ENCODE measurements at regions not wholly inside any gene's neighbourhood (a gene's known extent, or its start where the extent isn't known, plus 50 kb on each side); places are given as distances from the start of the nearest gene placed in this dataset.

DNA sequence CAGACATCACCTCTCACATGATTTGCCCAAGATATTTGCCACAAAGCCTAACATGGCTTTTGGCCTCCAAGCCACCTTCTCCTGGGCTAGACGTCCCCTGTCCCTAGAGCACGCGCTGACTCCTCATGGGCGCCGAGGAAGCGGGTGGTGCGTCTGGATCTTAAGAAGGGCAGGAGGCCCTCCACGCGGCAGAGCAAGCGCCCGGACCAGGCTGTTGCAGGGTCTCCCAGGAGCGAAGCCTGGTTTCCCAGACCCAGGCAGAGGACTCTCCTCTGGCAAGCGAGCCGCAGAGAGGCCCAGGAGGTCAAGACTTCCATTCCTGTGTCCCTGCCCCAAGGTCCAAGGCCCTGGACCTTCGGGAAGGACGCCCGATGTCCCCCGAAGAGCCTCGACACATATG, 101.7 kb upstream of the TTC34 start:
- no peak for DNase-seq (ENCODE audit: low read depth)
- TF ChIP-seq, protein P1, sequence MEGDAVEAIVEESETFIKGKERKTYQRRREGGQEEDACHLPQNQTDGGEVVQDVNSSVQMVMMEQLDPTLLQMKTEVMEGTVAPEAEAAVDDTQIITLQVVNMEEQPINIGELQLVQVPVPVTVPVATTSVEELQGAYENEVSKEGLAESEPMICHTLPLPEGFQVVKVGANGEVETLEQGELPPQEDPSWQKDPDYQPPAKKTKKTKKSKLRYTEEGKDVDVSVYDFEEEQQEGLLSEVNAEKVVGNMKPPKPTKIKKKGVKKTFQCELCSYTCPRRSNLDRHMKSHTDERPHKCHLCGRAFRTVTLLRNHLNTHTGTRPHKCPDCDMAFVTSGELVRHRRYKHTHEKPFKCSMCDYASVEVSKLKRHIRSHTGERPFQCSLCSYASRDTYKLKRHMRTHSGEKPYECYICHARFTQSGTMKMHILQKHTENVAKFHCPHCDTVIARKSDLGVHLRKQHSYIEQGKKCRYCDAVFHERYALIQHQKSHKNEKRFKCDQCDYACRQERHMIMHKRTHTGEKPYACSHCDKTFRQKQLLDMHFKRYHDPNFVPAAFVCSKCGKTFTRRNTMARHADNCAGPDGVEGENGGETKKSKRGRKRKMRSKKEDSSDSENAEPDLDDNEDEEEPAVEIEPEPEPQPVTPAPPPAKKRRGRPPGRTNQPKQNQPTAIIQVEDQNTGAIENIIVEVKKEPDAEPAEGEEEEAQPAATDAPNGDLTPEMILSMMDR (IDR thresholded peaks at IDR 0.05; ENCODE audit: control insufficient read depth, extremely low read depth, insufficient read depth): no peak
- H3K4me3 ChIP-seq (ENCODE audit: low read depth, low read length): no peak overlapping the region

DNA sequence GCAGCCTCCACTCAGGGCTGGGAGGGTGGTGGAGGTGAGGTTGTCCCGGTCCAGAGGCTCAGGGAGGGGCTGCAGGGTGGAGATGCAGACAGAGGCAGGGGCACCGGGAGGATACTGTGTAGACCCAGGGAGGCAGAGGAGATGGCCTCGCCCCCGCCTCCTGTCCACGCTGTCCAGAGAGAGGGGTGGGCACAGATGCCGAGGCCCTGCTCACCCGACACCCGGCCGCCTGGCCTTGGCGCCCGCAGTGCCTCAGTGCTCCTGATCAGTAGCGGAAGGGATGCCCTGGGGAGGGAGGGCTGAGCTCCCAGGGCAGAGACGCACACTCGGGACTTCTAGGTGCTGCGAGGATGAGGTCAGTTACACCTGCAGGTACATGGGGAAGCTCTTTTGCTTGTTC, 102.7 kb upstream of the TTC34 start:
- no peak for DNase-seq (ENCODE audit: low read depth)
- H3K4me3 ChIP-seq (ENCODE audit: low read depth, low read length): no peak overlapping the region
- TF ChIP-seq, protein P1 (IDR thresholded peaks at IDR 0.05; ENCODE audit: control insufficient read depth, extremely low read depth, insufficient read depth): no peak

DNA sequence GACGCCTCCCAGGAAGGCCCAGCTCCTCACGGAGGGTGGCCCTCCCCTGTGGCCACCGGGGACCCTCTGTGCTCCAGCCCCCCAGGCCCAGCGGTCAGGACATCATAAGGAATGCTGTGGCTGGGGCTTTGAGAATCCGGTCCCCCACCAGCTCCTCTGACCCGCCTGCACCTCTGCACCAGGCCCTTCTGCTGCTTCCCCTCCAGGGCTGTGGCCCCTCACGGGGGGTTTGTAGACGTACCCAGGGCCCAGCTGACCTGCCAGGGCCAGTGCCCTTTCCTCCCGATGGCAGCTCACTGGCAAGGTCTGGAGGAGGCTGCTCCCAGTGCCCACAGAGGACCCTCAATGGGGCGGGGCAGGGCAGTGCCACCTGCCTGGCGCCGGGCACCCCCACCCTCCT, 103.9 kb upstream of the TTC34 start:
- no peak overlapping the region for H3K4me3 ChIP-seq (ENCODE audit: low read depth, low read length)
- TF ChIP-seq, protein P1 (IDR thresholded peaks at IDR 0.05; ENCODE audit: control insufficient read depth, extremely low read depth, insufficient read depth): no peak
- DNase-seq (ENCODE audit: low read depth): no peak

DNA sequence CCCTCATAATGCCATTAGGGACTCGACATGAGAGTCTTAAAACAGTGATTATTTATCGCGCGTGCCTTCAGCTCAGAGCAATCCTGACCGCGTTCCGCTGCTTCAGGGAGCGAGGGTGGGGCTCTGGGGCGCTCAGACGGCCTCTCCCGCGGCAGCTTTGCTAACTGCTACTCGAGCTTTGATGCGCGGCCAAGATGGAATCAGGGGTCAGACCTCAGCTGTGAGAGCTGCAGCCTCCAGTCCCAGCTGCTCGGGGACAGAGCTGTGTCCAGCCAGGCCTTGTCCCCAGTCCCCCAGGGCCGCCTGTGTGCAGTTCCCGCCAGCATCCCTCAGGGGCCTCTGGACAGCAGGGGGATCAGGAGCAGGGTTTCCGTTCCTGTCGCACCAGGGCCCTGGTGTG, 104.6 kb upstream of the TTC34 start:
- TF ChIP-seq, protein P1 (IDR thresholded peaks at IDR 0.05; ENCODE audit: control insufficient read depth, extremely low read depth, insufficient read depth): no peak
- no peak for DNase-seq (ENCODE audit: low read depth)
- no peak overlapping the region for H3K4me3 ChIP-seq (ENCODE audit: low read depth, low read length)

DNA sequence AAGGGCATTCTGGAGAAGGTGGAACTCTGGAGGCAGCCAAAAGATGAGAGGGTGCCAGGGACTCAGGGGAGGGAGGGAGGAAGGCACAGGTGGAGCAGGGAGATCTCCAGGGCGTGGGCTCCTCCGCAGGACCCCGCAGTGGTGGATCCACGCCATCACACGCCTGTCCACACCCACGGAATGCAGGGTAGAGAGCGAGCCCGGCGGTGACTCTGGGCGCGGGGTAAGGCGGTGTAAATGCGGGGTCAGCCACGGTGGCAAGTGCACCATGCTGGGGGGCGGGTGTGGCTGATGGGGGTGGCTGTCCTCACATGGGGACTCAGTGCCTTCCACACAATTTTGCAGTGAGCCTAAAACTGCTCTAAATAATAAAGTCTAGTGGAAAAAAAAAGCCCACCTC, 105.1 kb upstream of the TTC34 start:
- H3K4me3 ChIP-seq (ENCODE audit: low read depth, low read length): no peak overlapping the region
- TF ChIP-seq, protein P1 (IDR thresholded peaks at IDR 0.05; ENCODE audit: control insufficient read depth, extremely low read depth, insufficient read depth): no peak
- DNase-seq (ENCODE audit: low read depth): no peak

DNA sequence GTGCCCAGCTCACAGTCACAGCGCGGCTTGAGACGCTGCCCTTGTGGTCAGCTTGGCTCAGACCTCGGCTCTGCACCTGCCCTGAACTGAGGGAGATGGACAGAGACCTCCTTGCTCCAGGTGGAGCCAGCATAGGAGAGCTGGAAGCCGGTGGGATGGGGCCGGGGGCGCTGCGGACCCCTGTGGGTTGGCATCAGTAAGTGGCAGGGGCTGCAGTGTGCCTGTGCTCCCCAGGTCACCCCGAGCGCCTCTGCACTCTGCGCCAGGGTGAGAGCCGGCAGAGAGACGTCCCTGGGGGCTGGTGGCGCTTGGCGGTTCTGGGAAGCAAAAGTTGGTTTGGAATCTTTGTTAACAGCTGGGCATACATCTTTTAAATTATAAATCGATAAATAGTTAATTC, 105.6 kb upstream of the TTC34 start:
- TF ChIP-seq, protein P1 (IDR thresholded peaks at IDR 0.05; ENCODE audit: control insufficient read depth, extremely low read depth, insufficient read depth): no peak
- no peak overlapping the region for H3K4me3 ChIP-seq (ENCODE audit: low read depth, low read length)
- no peak for DNase-seq (ENCODE audit: low read depth)

DNA sequence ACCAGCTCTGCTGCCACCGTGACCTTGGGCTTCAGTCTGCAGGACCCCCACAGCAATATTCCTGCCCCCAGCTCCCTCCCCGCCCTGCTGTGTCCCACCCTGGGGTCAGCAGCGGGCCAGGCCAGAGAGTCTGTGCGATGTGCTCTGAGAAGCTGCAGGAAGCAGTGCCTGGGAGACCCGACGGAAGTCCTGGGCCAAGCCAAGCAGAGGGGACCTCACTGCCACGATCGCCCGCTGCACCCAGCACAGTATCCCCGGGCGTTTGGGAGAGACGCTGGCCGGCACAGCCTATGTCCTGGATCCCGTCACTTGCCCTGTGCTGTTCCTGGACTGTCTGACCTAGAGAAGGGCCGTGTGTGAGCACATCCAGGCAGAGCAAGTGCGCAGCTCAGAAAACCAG, 106.6 kb upstream of the TTC34 start:
- no peak overlapping the region for H3K4me3 ChIP-seq (ENCODE audit: low read depth, low read length)
- TF ChIP-seq, protein P1 (IDR thresholded peaks at IDR 0.05; ENCODE audit: control insufficient read depth, extremely low read depth, insufficient read depth): no peak
- DNase-seq (ENCODE audit: low read depth): no peak
